ENCODE measurements at regions not wholly inside any gene's neighbourhood (a gene's known extent, or its start where the extent isn't known, plus 50 kb on each side); places are given as distances from the start of the nearest gene placed in this dataset.
"Not testable (repeated sequence)": the region's sequence is repeated elsewhere in the genome, so short reads cannot be mapped to it uniquely, and the experiment has no call there.

DNA sequence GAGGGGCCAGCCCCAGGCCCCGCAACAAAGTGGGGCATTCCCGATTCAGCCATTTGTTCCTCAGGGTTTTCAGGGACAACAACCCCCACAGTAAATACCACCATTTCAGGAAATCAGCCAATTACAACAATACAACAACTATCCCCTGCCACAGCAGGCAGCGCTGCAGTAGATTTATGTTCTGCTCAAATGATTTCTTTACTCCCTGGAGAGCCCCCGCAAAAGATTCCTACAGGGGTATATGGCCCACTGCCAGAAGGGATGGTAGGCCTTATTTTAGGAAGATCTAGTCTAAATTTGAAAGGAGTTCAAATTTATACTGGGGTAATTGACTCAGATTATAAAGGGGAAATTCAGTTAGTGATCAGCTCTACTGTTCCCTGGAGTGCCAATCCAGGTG, 120.5 kb upstream of the DRD5 start:
- TF ChIP-seq, protein P1, sequence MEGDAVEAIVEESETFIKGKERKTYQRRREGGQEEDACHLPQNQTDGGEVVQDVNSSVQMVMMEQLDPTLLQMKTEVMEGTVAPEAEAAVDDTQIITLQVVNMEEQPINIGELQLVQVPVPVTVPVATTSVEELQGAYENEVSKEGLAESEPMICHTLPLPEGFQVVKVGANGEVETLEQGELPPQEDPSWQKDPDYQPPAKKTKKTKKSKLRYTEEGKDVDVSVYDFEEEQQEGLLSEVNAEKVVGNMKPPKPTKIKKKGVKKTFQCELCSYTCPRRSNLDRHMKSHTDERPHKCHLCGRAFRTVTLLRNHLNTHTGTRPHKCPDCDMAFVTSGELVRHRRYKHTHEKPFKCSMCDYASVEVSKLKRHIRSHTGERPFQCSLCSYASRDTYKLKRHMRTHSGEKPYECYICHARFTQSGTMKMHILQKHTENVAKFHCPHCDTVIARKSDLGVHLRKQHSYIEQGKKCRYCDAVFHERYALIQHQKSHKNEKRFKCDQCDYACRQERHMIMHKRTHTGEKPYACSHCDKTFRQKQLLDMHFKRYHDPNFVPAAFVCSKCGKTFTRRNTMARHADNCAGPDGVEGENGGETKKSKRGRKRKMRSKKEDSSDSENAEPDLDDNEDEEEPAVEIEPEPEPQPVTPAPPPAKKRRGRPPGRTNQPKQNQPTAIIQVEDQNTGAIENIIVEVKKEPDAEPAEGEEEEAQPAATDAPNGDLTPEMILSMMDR (conservative IDR thresholded peaks at IDR 0.05 in 1 of 2, IDR thresholded peaks at IDR 0.05 in 1 of 2; ENCODE audit: extremely low read depth in 1 of 2, insufficient read depth in 1 of 2, low read depth in 1 of 2, low read length in 2 of 2): not testable (repeated sequence)
- not testable (repeated sequence) for TF ChIP-seq EZH2 (IDR thresholded peaks at IDR 0.05; ENCODE audit: borderline replicate concordance, low read length)
